ENCODE measurements at regions not wholly inside any gene's neighbourhood (a gene's known extent, or its start where the extent isn't known, plus 50 kb on each side); places are given as distances from the start of the nearest gene placed in this dataset.

DNA sequence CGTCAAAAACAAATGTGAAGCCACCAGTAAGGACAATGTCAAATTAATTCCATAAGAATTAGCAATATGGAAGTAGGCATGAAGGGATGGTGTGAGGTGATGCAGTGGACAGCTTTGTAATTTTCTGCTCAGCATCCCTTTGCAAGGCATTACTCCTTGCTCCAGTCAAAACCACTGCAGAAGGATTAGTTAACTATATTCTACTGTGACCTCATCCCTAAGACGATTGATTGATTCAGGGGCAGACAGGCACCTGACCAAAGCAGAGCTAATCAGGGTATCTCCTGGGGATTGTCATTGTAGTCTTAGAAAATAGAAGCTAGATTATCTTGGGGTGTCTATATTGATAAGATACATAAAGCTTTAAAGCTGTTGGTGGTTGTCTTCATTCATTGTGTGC is 98.7 kb downstream of the NMUR2 start:
- Histone ChIP-seq H3K27ac (no peak overlapping the region), H3K9me3 (no peaks in the 10 kb centered on the region), H3K36me3 (no peaks in the 10 kb centered on the region), H3K27me3 (no peaks in the 10 kb centered on the region), H3K4me3 (no peak overlapping the region), H3K4me1 (no peaks in the 10 kb centered on the region)
- DNase-seq = no peak
- TF ChIP-seq CTCF (IDR thresholded peaks at IDR 0.05) = no peak
- intact Hi-C loops (cut with DNase I; ENCODE audit: low total_unique reads) = no loop called here

DNA sequence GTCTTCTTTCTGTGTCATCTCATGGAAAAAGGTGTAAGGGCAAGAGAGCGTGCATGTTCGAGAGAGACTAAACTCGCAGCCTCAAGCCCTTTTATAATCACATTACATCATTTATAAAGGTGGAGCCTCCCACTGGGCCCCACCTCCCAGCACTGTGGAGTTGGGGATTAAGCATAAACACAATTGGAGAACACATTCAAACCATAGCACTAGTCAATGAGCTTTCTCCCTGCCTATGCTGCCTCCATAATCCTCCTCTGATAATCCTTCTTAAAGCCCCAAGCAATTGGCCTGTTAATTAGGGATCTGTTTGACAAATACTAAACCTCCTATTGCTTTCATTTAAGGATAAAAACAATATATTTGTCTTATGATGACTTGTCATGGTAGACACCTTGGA is 99.6 kb downstream of the NMUR2 start:
- Histone ChIP-seq H3K36me3 (no peaks in the 10 kb centered on the region), H3K4me1 (peaks cover 0 to 2% (median 0%) of the 10 kb centered on the region in 4 donors), H3K9me3 (no peaks in the 10 kb centered on the region), H3K4me3 (no peak overlapping the region), H3K27me3 (no peaks in the 10 kb centered on the region), H3K27ac (no peak overlapping the region)
- intact Hi-C loops (cut with DNase I; ENCODE audit: low total_unique reads) = no loop called here
- DNase-seq = no peak
- no peak for TF ChIP-seq CTCF (IDR thresholded peaks at IDR 0.05)

GRCh38 chr5:152303841-152304240 is 101.2 kb downstream of the NMUR2 start:
- TF ChIP-seq CTCF (IDR thresholded peaks at IDR 0.05) = no peak
- H3K27me3 ChIP-seq = no peaks in the 10 kb centered on the region
- H3K9me3 ChIP-seq = no peaks in the 10 kb centered on the region
- peaks cover 0 to 7% (median 0%) of the 10 kb centered on the region in 4 donors for H3K4me1 ChIP-seq
- H3K27ac ChIP-seq = no peak overlapping the region
- intact Hi-C loops (cut with DNase I; ENCODE audit: low total_unique reads) = no loop called here
- no peak overlapping the region for H3K4me3 ChIP-seq
- H3K36me3 ChIP-seq = no peaks in the 10 kb centered on the region
- no peak for DNase-seq

DNA sequence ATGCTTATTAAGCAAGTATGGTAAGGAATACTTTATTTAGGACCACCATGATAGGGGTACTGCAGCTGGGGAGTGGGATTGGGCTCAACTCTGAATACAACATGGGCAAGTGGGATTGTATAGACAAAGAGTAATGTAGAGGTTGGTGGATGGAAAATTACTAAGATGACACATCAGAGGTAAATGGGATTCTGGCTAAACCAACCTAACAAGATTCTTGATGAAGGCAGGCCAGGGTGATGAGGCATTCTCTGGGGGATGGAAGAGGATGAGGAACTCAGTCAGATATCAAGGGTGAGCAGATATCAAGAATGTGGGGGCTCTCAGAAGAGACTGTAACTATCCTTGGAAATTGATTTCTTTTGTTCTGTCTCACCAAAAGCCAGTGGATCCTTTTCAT is 107.2 kb downstream of the NMUR2 start:
- H3K36me3 ChIP-seq = no peaks in the 10 kb centered on the region
- TF ChIP-seq CTCF (IDR thresholded peaks at IDR 0.05) = no peak
- no peak for DNase-seq
- H3K27ac ChIP-seq = no peak overlapping the region
- H3K4me3 ChIP-seq = no peak overlapping the region
- peaks cover 0 to 7% (median 0%) of the 10 kb centered on the region in 4 donors for H3K4me1 ChIP-seq
- H3K27me3 ChIP-seq = no peaks in the 10 kb centered on the region
- intact Hi-C loops (cut with DNase I; ENCODE audit: low total_unique reads) = no loop called here
- no peaks in the 10 kb centered on the region for H3K9me3 ChIP-seq

DNA sequence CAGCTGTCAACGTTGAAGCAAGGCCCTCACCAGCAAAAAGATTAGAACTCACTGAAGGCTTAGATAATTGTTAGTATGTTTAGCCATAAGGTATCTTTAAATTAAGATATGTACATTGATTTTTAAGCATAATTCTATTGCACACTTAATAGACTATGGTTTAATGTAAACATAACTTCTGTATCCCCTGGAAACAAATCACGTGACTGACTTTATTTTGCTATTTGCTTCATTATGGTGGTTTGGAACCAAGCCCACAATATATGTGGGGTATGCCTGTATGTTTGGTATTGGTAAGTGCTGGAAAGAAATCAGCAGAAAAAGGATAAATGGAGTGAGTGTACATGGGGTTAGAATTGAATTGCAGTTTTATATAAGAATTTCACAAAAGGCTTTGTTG is 111.9 kb downstream of the NMUR2 start:
- H3K27me3 ChIP-seq = no peaks in the 10 kb centered on the region
- H3K36me3 ChIP-seq = no peaks in the 10 kb centered on the region
- no peak overlapping the region for H3K27ac ChIP-seq
- no peak overlapping the region for H3K4me3 ChIP-seq
- no peak for TF ChIP-seq CTCF (IDR thresholded peaks at IDR 0.05)
- DNase-seq = no peak
- intact Hi-C loops (cut with DNase I; ENCODE audit: low total_unique reads) = no loop called here
- H3K4me1 ChIP-seq = peaks cover 0 to 18% (median 10%) of the 10 kb centered on the region in 4 donors
- no peaks in the 10 kb centered on the region for H3K9me3 ChIP-seq

GRCh38 chr5:152290181-152290580 is 114.9 kb downstream of the NMUR2 start:
- H3K27me3 ChIP-seq = no peaks in the 10 kb centered on the region
- DNase-seq = no peak
- H3K36me3 ChIP-seq = no peaks in the 10 kb centered on the region
- no peak overlapping the region for H3K27ac ChIP-seq
- H3K9me3 ChIP-seq = no peaks in the 10 kb centered on the region
- H3K4me3 ChIP-seq = no peak overlapping the region
- intact Hi-C loops (cut with DNase I; ENCODE audit: low total_unique reads) = no loop called here
- TF ChIP-seq CTCF (IDR thresholded peaks at IDR 0.05) = no peak
- peaks cover 0 to 22% (median 11%) of the 10 kb centered on the region in 4 donors for H3K4me1 ChIP-seq

All from tibial artery (tissue), 4 donors.